ENCODE measurements at regions not wholly inside any gene's neighbourhood (a gene's known extent, or its start where the extent isn't known, plus 50 kb on each side); places are given as distances from the start of the nearest gene placed in this dataset.

DNA sequence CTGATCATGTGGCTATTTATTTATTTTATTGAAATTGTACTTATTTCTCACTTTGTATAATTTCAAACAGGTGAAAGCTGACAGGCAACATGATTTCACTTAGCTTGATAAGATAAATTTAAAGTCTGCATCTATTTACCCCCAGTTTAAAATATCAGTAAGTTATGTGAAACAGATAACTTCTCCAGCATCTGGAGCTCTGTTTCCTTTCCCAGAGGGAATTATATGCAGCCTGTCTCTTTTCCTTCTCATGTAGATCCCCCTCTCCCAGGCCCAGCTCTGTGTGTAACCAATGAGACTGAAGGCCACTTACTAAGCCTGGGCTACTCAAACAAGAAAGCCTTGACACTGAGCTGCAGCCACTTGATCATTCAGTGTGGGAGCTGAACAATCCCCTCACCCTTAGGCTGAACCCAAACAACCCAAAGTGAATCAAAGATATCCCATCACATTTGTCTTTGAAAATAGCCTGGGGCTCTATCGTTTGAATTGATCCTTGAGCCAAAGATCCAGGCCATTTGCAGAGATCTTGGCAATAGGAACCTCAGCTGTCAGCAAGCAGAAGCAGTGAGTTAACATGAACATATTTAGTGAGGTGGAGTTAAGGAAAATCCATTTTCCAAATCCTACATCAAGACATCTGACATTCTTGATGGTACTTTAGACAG lies 383.9 kb downstream of the TGFB2 start:
- DNase-seq (ENCODE audit: low spot score in 2 of 2) (no peak), ATAC-seq (replicated peaks; ENCODE audit: extremely low read depth, poor library complexity, severe bottlenecking) (no peak)
- H3K27ac Mint-ChIP-seq (ENCODE audit: low read depth) = no peak overlapping the region

GRCh38 chr1:218735436-218736032 lies 390.4 kb downstream of the TGFB2 start:
- no peak for DNase-seq (ENCODE audit: low spot score in 2 of 2)
- Mint-ChIP-seq H3K9me3 (peaks cover 12% of the 10 kb centered on the region), H3K36me3 (ENCODE audit: insufficient read depth) (no peaks in the 10 kb centered on the region), H3K27me3 (no peaks in the 10 kb centered on the region), H3K4me1 (no peaks in the 10 kb centered on the region), H3K27ac (ENCODE audit: low read depth) (no peak overlapping the region), H3K4me3 (no peak overlapping the region)
- ATAC-seq (replicated peaks; ENCODE audit: extremely low read depth, poor library complexity, severe bottlenecking) = no peak

More for the DNA sequence above, 383.9 kb downstream of the TGFB2 start:
- no peaks in the 10 kb centered on the region for H3K27me3 Mint-ChIP-seq
- H3K4me1 Mint-ChIP-seq = no peaks in the 10 kb centered on the region
- no peaks in the 10 kb centered on the region for H3K36me3 Mint-ChIP-seq (ENCODE audit: insufficient read depth)
- no peak overlapping the region for H3K4me3 Mint-ChIP-seq
- peaks cover 14% of the 10 kb centered on the region for H3K9me3 Mint-ChIP-seq

- no peaks in the 10 kb centered on the region for H3K27me3 Mint-ChIP-seq
- H3K27ac Mint-ChIP-seq (ENCODE audit: low read depth) = no peak overlapping the region
- no peaks in the 10 kb centered on the region for H3K36me3 Mint-ChIP-seq (ENCODE audit: insufficient read depth)
- no peak for DNase-seq (ENCODE audit: low spot score in 2 of 2)
- no peak overlapping the region for H3K4me3 Mint-ChIP-seq
- ATAC-seq (replicated peaks; ENCODE audit: extremely low read depth, poor library complexity, severe bottlenecking) = no peak
- H3K9me3 Mint-ChIP-seq = peaks cover 11% of the 10 kb centered on the region
- H3K4me1 Mint-ChIP-seq = no peaks in the 10 kb centered on the region
These were observed 394.3 kb downstream of the TGFB2 start for GRCh38 chr1:218739426-218739825.

- H3K4me3 Mint-ChIP-seq = no peak overlapping the region
- H3K27me3 Mint-ChIP-seq = no peaks in the 10 kb centered on the region
- no peak overlapping the region for H3K27ac Mint-ChIP-seq (ENCODE audit: low read depth)
- no peaks in the 10 kb centered on the region for H3K36me3 Mint-ChIP-seq (ENCODE audit: insufficient read depth)
- ATAC-seq (replicated peaks; ENCODE audit: extremely low read depth, poor library complexity, severe bottlenecking) (no peak), DNase-seq (ENCODE audit: low spot score in 2 of 2) (no peak)
- peaks cover 18% of the 10 kb centered on the region for H3K9me3 Mint-ChIP-seq
- H3K4me1 Mint-ChIP-seq = no peaks in the 10 kb centered on the region
These were observed 396.7 kb downstream of the TGFB2 start for GRCh38 chr1:218741852-218742251.

DNA sequence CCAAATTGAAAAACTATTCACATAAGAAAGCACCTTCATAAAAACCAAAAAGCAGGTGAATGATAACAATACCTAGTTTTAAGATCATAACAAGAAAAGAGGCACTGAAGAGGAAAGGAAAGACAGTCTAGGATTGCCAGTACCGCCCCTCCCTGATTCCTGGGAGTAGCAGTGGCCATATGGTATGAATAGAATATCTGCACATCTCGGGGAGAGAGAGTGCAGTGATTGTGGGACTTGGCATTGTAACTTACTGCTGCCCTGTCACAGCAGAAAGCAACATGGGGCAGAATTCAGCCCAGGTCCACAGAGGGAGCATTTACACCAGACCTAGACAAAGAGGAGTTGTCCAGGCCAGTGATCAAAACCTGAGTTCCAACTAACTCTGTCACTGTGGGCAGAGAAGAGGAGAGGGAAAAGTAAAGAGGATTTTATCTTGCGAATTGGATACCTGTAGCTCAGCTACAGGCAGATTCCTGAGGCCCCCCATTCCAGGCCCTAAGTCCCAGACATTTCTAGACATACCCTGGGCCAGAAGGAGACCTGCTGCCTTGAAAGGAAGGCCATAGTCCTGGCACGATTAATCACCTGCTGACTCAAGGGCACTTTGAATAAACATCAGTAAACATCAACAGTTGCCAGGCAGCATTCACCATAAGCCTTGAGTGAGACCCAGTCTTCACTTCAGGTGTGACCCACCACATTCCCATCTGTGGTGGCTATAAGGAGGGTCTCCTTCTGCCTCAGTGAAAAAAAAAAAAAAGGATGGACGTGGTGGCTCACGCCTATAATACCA lies 397.5 kb downstream of the TGFB2 start:
- Mint-ChIP-seq H3K36me3 (ENCODE audit: insufficient read depth) (no peaks in the 10 kb centered on the region), H3K27me3 (no peaks in the 10 kb centered on the region), H3K27ac (ENCODE audit: low read depth) (no peak overlapping the region), H3K4me3 (no peak overlapping the region), H3K4me1 (no peaks in the 10 kb centered on the region), H3K9me3 (peaks cover 22% of the 10 kb centered on the region)
- ATAC-seq (replicated peaks; ENCODE audit: extremely low read depth, poor library complexity, severe bottlenecking) = no peak
- no peak for DNase-seq (ENCODE audit: low spot score in 2 of 2)

- H3K27me3 Mint-ChIP-seq = no peaks in the 10 kb centered on the region
- no peak overlapping the region for H3K4me3 Mint-ChIP-seq
- H3K4me1 Mint-ChIP-seq = no peaks in the 10 kb centered on the region
- ATAC-seq (replicated peaks; ENCODE audit: extremely low read depth, poor library complexity, severe bottlenecking) (no peak), DNase-seq (ENCODE audit: low spot score in 2 of 2) (no peak)
- no peaks in the 10 kb centered on the region for H3K36me3 Mint-ChIP-seq (ENCODE audit: insufficient read depth)
- H3K9me3 Mint-ChIP-seq = peaks cover 22% of the 10 kb centered on the region
- H3K27ac Mint-ChIP-seq (ENCODE audit: low read depth) = no peak overlapping the region
These were observed 398.8 kb downstream of the TGFB2 start for GRCh38 chr1:218743861-218744505.

DNA sequence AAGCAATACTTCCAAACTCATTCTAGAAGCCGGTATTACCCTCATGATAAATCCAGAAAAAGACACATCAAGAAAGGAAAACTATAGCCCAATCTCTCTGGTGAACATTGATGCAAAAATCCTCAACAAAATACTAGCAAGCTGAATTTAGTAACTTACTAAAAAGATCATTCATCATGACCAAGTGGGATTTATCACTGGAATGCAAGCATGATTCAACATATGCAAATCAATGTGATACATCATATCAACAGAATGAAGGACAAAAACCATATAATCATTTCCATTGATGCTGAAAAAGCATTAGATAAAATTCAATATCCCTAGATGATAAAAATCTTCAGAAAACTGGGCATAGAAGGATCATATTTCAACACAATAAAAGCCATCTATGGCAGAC lies 402.9 kb downstream of the TGFB2 start:
- DNase-seq (ENCODE audit: low spot score in 2 of 2) (no peak), ATAC-seq (replicated peaks; ENCODE audit: extremely low read depth, poor library complexity, severe bottlenecking) (no peak)
- Mint-ChIP-seq H3K4me1 (no peaks in the 10 kb centered on the region), H3K27me3 (no peaks in the 10 kb centered on the region), H3K9me3 (peaks cover 22% of the 10 kb centered on the region), H3K27ac (ENCODE audit: low read depth) (no peak overlapping the region), H3K4me3 (no peak overlapping the region), H3K36me3 (ENCODE audit: insufficient read depth) (no peaks in the 10 kb centered on the region)

DNA sequence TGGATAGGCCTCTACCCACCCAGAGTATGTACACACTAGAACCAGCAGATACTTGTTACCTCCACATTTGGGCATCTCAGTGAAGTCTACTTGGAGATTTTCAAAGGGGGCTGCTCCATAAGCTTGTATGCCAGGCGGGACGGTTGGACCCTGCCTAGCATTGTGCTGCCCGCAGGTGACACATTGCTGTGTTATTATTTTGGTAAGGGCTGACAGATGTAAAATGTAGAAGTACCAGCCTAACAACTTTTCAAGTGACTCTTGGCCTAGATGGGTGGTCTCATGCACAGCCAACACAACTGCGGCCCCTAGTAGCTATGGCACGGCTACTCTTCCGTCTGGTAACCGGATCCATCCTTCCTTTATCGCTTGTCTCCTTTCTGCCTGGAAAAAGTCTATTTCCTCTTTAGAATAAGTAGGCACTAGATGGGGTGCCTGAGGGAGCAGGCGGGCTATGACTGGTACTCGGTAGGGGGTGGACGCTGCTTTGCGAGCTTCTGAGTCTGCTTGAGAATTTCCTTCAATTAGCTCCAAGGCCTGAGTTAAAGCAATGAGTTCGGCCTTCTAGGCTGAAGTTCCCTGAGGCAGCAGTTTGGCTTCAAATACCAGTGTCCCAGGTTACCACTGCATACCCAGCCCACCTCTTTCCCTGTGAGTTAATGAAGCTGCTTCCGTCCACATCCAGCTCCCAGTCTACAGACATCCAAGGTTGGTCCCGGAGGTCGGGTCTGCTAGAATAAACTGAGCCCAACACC lies 405.3 kb downstream of the TGFB2 start:
- no peak for DNase-seq (ENCODE audit: low spot score in 2 of 2)
- Mint-ChIP-seq H3K27ac (ENCODE audit: low read depth) (no peak overlapping the region), H3K36me3 (ENCODE audit: insufficient read depth) (no peaks in the 10 kb centered on the region), H3K4me3 (no peak overlapping the region), H3K4me1 (no peaks in the 10 kb centered on the region), H3K27me3 (no peaks in the 10 kb centered on the region), H3K9me3 (peaks cover 5% of the 10 kb centered on the region)
- no peak for ATAC-seq (replicated peaks; ENCODE audit: extremely low read depth, poor library complexity, severe bottlenecking)

DNA sequence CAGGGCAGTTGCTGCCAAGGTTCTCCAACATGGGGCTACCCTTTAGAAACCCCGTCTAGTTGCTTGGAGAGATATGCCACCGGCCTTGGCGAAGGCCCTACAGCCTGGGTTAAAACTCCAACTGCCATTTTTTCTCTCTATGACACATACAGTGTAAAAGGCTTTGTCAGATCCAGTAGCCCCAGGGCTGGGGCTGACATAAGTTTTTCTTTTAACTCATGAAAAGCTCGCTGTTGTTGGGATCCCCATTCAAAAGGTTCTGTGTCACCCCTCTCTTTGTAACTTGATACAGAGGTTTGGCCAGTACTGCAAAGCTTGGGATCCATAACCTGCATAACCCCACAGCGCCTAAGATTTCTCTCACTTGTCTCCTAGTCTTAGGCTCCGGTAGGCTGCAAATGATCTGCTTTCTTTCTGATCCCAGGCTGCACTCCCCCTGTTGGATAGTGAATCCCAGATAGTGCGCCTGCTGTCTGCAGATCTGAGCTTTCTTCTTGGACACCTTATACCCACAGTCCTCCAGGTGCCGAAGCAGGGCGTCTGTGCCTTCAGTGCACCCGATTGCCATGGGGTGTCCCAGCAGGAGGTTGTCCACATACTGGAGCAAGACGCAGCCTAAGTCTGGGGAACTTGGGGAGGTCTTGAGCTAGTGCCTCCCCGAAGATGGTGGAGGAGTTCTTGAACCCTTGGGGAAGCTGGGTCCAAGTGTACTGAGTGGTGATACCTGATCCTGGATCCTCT lies 406.2 kb downstream of the TGFB2 start:
- no peaks in the 10 kb centered on the region for H3K27me3 Mint-ChIP-seq
- no peaks in the 10 kb centered on the region for H3K36me3 Mint-ChIP-seq (ENCODE audit: insufficient read depth)
- H3K4me1 Mint-ChIP-seq = no peaks in the 10 kb centered on the region
- DNase-seq (ENCODE audit: low spot score in 2 of 2) (no peak), ATAC-seq (replicated peaks; ENCODE audit: extremely low read depth, poor library complexity, severe bottlenecking) (no peak)
- H3K4me3 Mint-ChIP-seq = no peak overlapping the region
- H3K9me3 Mint-ChIP-seq = peaks cover 5% of the 10 kb centered on the region
- no peak overlapping the region for H3K27ac Mint-ChIP-seq (ENCODE audit: low read depth)

DNA sequence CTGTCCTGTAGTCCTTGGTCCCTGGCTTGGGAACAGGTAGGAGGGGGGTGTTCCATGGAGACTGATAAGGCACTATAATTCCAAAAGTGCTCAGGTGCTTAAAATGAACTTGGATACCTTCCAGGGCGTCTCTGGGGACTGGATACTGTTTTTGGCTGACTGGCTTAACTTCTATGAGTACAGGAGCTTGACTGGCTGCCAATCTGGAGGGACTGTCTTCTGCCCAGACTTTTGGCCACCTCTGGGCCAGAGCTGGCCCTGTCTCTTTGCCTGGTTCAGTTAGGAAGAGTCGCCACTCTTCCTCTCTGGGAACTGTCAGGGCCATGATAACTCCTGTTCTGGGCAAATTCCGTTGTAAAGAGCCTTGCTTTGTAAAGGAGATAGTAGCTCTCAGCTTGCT lies 407.0 kb downstream of the TGFB2 start:
- ATAC-seq (replicated peaks; ENCODE audit: extremely low read depth, poor library complexity, severe bottlenecking) = no peak
- H3K27me3 Mint-ChIP-seq = no peaks in the 10 kb centered on the region
- peaks cover 1% of the 10 kb centered on the region for H3K9me3 Mint-ChIP-seq
- no peak for DNase-seq (ENCODE audit: low spot score in 2 of 2)
- no peak overlapping the region for H3K4me3 Mint-ChIP-seq
- no peaks in the 10 kb centered on the region for H3K4me1 Mint-ChIP-seq
- no peak overlapping the region for H3K27ac Mint-ChIP-seq (ENCODE audit: low read depth)
- H3K36me3 Mint-ChIP-seq (ENCODE audit: insufficient read depth) = no peaks in the 10 kb centered on the region

GRCh38 chr1:218754477-218754876 lies 409.3 kb downstream of the TGFB2 start:
- no peak overlapping the region for H3K4me3 Mint-ChIP-seq
- no peaks in the 10 kb centered on the region for H3K9me3 Mint-ChIP-seq
- ATAC-seq (replicated peaks; ENCODE audit: extremely low read depth, poor library complexity, severe bottlenecking) = no peak

DNA sequence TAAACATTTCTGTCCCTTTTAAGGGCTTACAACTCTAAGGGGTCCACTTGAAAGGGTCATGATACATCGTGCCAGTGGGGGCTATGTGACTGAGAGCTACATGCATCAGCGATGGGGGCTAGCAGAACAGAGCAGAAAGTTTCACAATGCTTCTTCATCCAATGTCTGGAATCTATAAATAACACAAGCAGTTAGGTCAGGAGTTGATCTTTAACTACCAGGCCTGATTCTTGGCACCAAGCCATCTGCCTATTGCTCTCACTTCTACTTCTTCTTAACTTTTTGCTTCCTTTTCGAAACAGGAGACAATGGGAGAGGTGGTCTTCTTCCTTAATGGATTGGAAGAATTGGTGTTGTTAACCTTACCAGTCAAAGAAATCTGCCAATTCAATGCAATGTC lies 410.0 kb downstream of the TGFB2 start:
- Mint-ChIP-seq H3K9me3 (no peaks in the 10 kb centered on the region), H3K4me3 (no peak overlapping the region), H3K27ac (ENCODE audit: low read depth) (no peak overlapping the region), H3K36me3 (ENCODE audit: insufficient read depth) (no peaks in the 10 kb centered on the region), H3K4me1 (no peaks in the 10 kb centered on the region), H3K27me3 (no peaks in the 10 kb centered on the region)
- DNase-seq (ENCODE audit: low spot score in 2 of 2) (no peak), ATAC-seq (replicated peaks; ENCODE audit: extremely low read depth, poor library complexity, severe bottlenecking) (no peak)

More at GRCh38 chr1:218754477-218754876, 409.3 kb downstream of the TGFB2 start:
- no peaks in the 10 kb centered on the region for H3K27me3 Mint-ChIP-seq
- no peak for DNase-seq (ENCODE audit: low spot score in 2 of 2)
- H3K36me3 Mint-ChIP-seq (ENCODE audit: insufficient read depth) = no peaks in the 10 kb centered on the region
- H3K4me1 Mint-ChIP-seq = no peaks in the 10 kb centered on the region
- no peak overlapping the region for H3K27ac Mint-ChIP-seq (ENCODE audit: low read depth)
